ENCODE measurements at regions not wholly inside any gene's neighbourhood (a gene's known extent, or its start where the extent isn't known, plus 50 kb on each side); places are given as distances from the start of the nearest gene placed in this dataset.

- TF ChIP-seq POLR2A (IDR thresholded peaks at IDR 0.05; ENCODE audit: insufficient read depth in 1 of 2, low read depth in 2 of 2, low read length in 2 of 2) (no peak), POLR2AphosphoS5 (IDR thresholded peaks at IDR 0.05; ENCODE audit: low read depth, low read length) (no peak), ZBTB21 (CRISPR knock-in tag; IDR thresholded peaks at IDR 0.05) (no peak), HES4 (CRISPR knock-in tag; IDR thresholded peaks at IDR 0.05; ENCODE audit: borderline replicate concordance) (no peak)
These were observed 118.2 kb downstream of the CD83 start for GRCh38 chr6:14235653-14236356.

Measured in HepG2 (cell line).